Pancreas (tissue), 10 donors: ENCODE measurements at regions not wholly inside any gene's neighbourhood (a gene's known extent, or its start where the extent isn't known, plus 50 kb on each side); places are given as distances from the start of the nearest gene placed in this dataset.

ENCODE experiments used
- ATAC-seq, 4 donors: fragments of 200-7000 bp; cut with Tn5 transposase; one replicate each; pipeline versions ENCODE4 v1.8.0 to v1.9.1; 2020; ENCODE audit warnings: mild to moderate bottlenecking in 4 of 4, moderate library complexity in 4 of 4
- DNase-seq, 6 donors: peaks; one replicate each; pipeline ENCODE4 v3.0.0-alpha.2; 2020
- FAIRE-seq: peaks from 2 replicates; lab custom pipeline; 2012; peaks lifted over from hg19 to GRCh38; lab: Jason Lieb, UNC
- H3K27ac ChIP-seq, 4 donors: fragments of 200-600 bp; sonication (generic); 1 replicate in 3 of 4; 2 replicates in 1 of 4; pipeline versions ENCODE4 v1.5.0 to v1.8.0; 2020
- H3K27me3 ChIP-seq, 4 donors: fragments of 200-600 bp; one replicate each; pipeline ENCODE4 v1.8.0; 2021
- H3K36me3 ChIP-seq, 3 donors: fragments of 200-600 bp; sonication (generic) in 1 of 3; one replicate each; pipeline versions ENCODE4 v1.5.0 to v1.8.0; 2020 to 2021
- H3K4me1 ChIP-seq, 3 donors: fragments of 200-600 bp; one replicate each; pipeline ENCODE4 v1.8.0; 2021
- H3K4me3 ChIP-seq, 4 donors: fragments of 200-600 bp; sonication (generic) in 2 of 4; one replicate each; pipeline versions ENCODE4 v1.5.0 to v1.8.0; 2020 to 2021
- H3K9me3 ChIP-seq, 4 donors: fragments of 200-600 bp; one replicate each; pipeline ENCODE4 v1.8.0; 2021
- CTCF ChIP-seq, 4 donors: fragments of 200-600 bp; sonication (generic) in 3 of 4; IDR thresholded peaks; one replicate each; pipeline versions ENCODE4 v1.5.0 to v1.8.0; 2021; ENCODE audit warnings: antibody characterized with exemption in 4 of 4
- WGBS, 2 donors: extraction: QIAGEN DNeasy Blood & Tissue Kit; methylation state at CpG; one replicate each; pipeline ENCODE4 v1.1.7; 2013; 5-methylcytosine and 5-hydroxymethylcytosine counted together
- intact Hi-C, 3 donors: fragments of 100-400 bp; cut with DNase I; formaldehyde crosslinking; loops; one replicate each; pipeline versions ENCODE4 v1.11.1 to v1.14.2; 2022
- donor health status: healthy with polysubstance abuse.
- donor health status: DM: no; HTN: no; CAD: no; lungs with moderate emphysema.
- donor health status: DM: no; HTN: no; CAD: no.
- donor health status: control.
- donor health status: control.
- donor health status: Bipolar disorder and iron deficiency.
- donor health status: DM: yes; HTN: yes; CAD: no.
- donor health status: DM: no; HTN: no; CAD: no.
- donor health status: DM: no; HTN: no; CAD: no.
- donor health status: DM: yes; HTN: yes; CAD: no.

- Histone ChIP-seq H3K27ac (no peak overlapping the region), H3K4me3 (no peak overlapping the region), H3K36me3 (no peaks in the 10 kb centered on the region), H3K9me3 (no peaks in the 10 kb centered on the region), H3K27me3 (no peaks in the 10 kb centered on the region), H3K4me1 (no peaks in the 10 kb centered on the region)
- TF ChIP-seq CTCF (IDR thresholded peaks at IDR 0.05) = no peak
- ATAC-seq = no peak
- FAIRE-seq = no peak
- WGBS, 2 donors = 59 to 65% methylated on average over 8 of the region's 8 CpGs
- DNase-seq = no peak
- intact Hi-C loops = no loop called here
Observed at GRCh38 chr16:86704516-86704915, 126.2 kb downstream of the FOXL1 start.

- Histone ChIP-seq H3K9me3 (no peaks in the 10 kb centered on the region), H3K36me3 (no peaks in the 10 kb centered on the region), H3K4me3 (no peak overlapping the region), H3K27me3 (no peaks in the 10 kb centered on the region), H3K27ac (no peak overlapping the region), H3K4me1 (no peaks in the 10 kb centered on the region)
- ATAC-seq = no peak
- 78 to 92% methylated on average over 7 of the region's 7 CpGs for WGBS, 2 donors
- FAIRE-seq = no peak
- intact Hi-C loops = no loop called here
- DNase-seq = no peak
- TF ChIP-seq CTCF (IDR thresholded peaks at IDR 0.05) = no peak
Observed at GRCh38 chr16:86706726-86707125, 128.4 kb downstream of the FOXL1 start.

- no peaks in the 10 kb centered on the region for H3K9me3 ChIP-seq
- FAIRE-seq (no peak), DNase-seq (no peak), ATAC-seq (no peak)
- H3K27me3 ChIP-seq = no peaks in the 10 kb centered on the region
- no peak overlapping the region for H3K27ac ChIP-seq
- H3K4me1 ChIP-seq = no peaks in the 10 kb centered on the region
- no peak for TF ChIP-seq CTCF (IDR thresholded peaks at IDR 0.05)
- 69 to 79% methylated on average over 18 of the region's 18 CpGs for WGBS, 2 donors
- no peak overlapping the region for H3K4me3 ChIP-seq
- no peaks in the 10 kb centered on the region for H3K36me3 ChIP-seq
- intact Hi-C loops = no loop called here
Observed at GRCh38 chr16:86707171-86707570, 128.8 kb downstream of the FOXL1 start.

DNA sequence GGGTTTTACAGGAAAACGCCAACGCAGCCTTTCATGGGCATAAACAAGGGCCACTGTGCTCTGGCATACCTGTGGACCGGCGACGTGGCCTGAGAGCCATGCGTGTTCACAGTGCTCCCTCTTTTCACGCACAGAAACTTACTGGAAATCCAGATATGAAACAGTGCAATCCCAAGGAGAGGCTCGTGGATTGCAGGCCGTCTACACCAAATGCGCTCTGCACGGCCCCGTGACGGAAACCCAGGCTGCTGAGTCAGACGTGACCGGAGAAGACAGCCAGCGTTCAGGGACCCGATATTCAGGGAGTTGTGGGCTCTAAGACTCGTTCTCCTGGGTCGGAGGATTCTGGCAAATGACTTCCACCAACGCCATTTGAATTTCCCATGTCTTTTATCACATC, 129.2 kb downstream of the FOXL1 start:
- no peak for ATAC-seq

GRCh38 chr16:86708431-86708830, 130.1 kb downstream of the FOXL1 start:
- FAIRE-seq (no peak), DNase-seq (no peak), ATAC-seq (no peak)
- intact Hi-C loops = no loop called here
- H3K36me3 ChIP-seq = no peaks in the 10 kb centered on the region
- H3K4me3 ChIP-seq = no peak overlapping the region
- H3K9me3 ChIP-seq = no peaks in the 10 kb centered on the region
- no peaks in the 10 kb centered on the region for H3K27me3 ChIP-seq
- 62 to 81% methylated on average over 11 of the region's 11 CpGs for WGBS, 2 donors
- H3K4me1 ChIP-seq = no peaks in the 10 kb centered on the region
- no peak for TF ChIP-seq CTCF (IDR thresholded peaks at IDR 0.05)
- H3K27ac ChIP-seq = no peak overlapping the region

More for the DNA sequence above, 129.2 kb downstream of the FOXL1 start:
- no peaks in the 10 kb centered on the region for H3K9me3 ChIP-seq
- H3K4me1 ChIP-seq = no peaks in the 10 kb centered on the region
- no peak overlapping the region for H3K4me3 ChIP-seq
- no peak overlapping the region for H3K27ac ChIP-seq
- DNase-seq = no peak
- no peak for TF ChIP-seq CTCF (IDR thresholded peaks at IDR 0.05)
- WGBS, 2 donors = 67 to 79% methylated on average over 20 of the region's 20 CpGs
- intact Hi-C loops = no loop called here
- H3K36me3 ChIP-seq = no peaks in the 10 kb centered on the region
- H3K27me3 ChIP-seq = no peaks in the 10 kb centered on the region
- no peak for FAIRE-seq
